Lower lobe of right lung (tissue), 2 donors: ENCODE measurements at regions not wholly inside any gene's neighbourhood (a gene's known extent, or its start where the extent isn't known, plus 50 kb on each side); places are given as distances from the start of the nearest gene placed in this dataset.
"Not testable (repeated sequence)": the region's sequence is repeated elsewhere in the genome, so short reads cannot be mapped to it uniquely, and the experiment has no call there.

ENCODE experiments used
- ATAC-seq, 2 donors: fragments of 200-7000 bp; cut with Tn5 transposase; one replicate each; pipeline ENCODE4 v1.9.1; 2020 to 2022; ENCODE audit warnings: mild to moderate bottlenecking in 2 of 2, moderate library complexity in 2 of 2
- DNase-seq: peaks from one replicate; pipeline ENCODE4 v3.0.0-alpha.2; 2020
- H3K27ac ChIP-seq: fragments of 200-600 bp; one replicate; pipeline ENCODE4 v1.8.0; 2022
- H3K27me3 ChIP-seq: fragments of 200-600 bp; one replicate; pipeline ENCODE4 v1.8.0; 2022; ENCODE audit warnings: low read depth
- H3K36me3 ChIP-seq: fragments of 200-600 bp; one replicate; pipeline ENCODE4 v1.8.0; 2022; ENCODE audit warnings: mild to moderate bottlenecking
- H3K4me1 ChIP-seq: fragments of 200-600 bp; one replicate; pipeline ENCODE4 v1.8.0; 2022
- H3K4me3 ChIP-seq: fragments of 200-600 bp; one replicate; pipeline ENCODE4 v1.8.0; 2022; ENCODE audit warnings: mild to moderate bottlenecking
- H3K9me3 ChIP-seq: fragments of 200-600 bp; one replicate; pipeline ENCODE4 v1.8.0; 2022
- CTCF ChIP-seq: fragments of 200-600 bp; IDR thresholded peaks from one replicate; pipeline ENCODE4 v1.8.0; 2022; ENCODE audit warnings: antibody characterized with exemption, mild to moderate bottlenecking
- intact Hi-C: fragments of 100-400 bp; cut with DNase I; formaldehyde crosslinking; loops from one replicate; pipeline ENCODE4 v1.11.0; 2022
- donor health status: DM: no; HTN: yes; CAD: no; lungs with severe emphysema.

- Histone ChIP-seq H3K36me3 (no peaks in the 10 kb centered on the region), H3K4me3 (no peak overlapping the region), H3K4me1 (no peaks in the 10 kb centered on the region), H3K9me3 (no peaks in the 10 kb centered on the region), H3K27me3 (peaks cover 4% of the 10 kb centered on the region), H3K27ac (no peak overlapping the region)
- no peak for TF ChIP-seq CTCF
- no peak for ATAC-seq
- no peak for DNase-seq
- intact Hi-C loops: no loop called here
Observed at GRCh38 chr19:28697308-28697707, 515.6 kb downstream of the UQCRFS1 start.

GRCh38 chr19:28694812-28695211 is 518.1 kb downstream of the UQCRFS1 start:
- no peak for ATAC-seq
- no peak overlapping the region for H3K27ac ChIP-seq
- no peaks in the 10 kb centered on the region for H3K4me1 ChIP-seq
- H3K9me3 ChIP-seq: no peaks in the 10 kb centered on the region
- TF ChIP-seq CTCF: no peak
- H3K36me3 ChIP-seq: no peaks in the 10 kb centered on the region
- intact Hi-C loops: no loop called here
- no peak overlapping the region for H3K4me3 ChIP-seq
- DNase-seq: no peak
- peaks cover 4% of the 10 kb centered on the region for H3K27me3 ChIP-seq

- Histone ChIP-seq H3K9me3 (no peaks in the 10 kb centered on the region), H3K4me3 (no peak overlapping the region), H3K27ac (no peak overlapping the region), H3K4me1 (no peaks in the 10 kb centered on the region), H3K27me3 (peaks cover 4% of the 10 kb centered on the region), H3K36me3 (no peaks in the 10 kb centered on the region)
- intact Hi-C loops: no loop called here
- TF ChIP-seq CTCF: no peak
- no peak for ATAC-seq
- no peak for DNase-seq
Observed at GRCh38 chr19:28691683-28692082, 521.3 kb downstream of the UQCRFS1 start.

- H3K4me1 ChIP-seq, H3K4me3 ChIP-seq, H3K36me3 ChIP-seq, intact Hi-C loops, DNase-seq, H3K9me3 ChIP-seq, H3K27me3 ChIP-seq, H3K27ac ChIP-seq, ATAC-seq: not testable (repeated sequence)
Observed at GRCh38 chr19:28689464-28689863, 523.5 kb downstream of the UQCRFS1 start.

GRCh38 chr19:28687296-28687695 is 525.7 kb downstream of the UQCRFS1 start:
- no peaks in the 10 kb centered on the region for H3K36me3 ChIP-seq

GRCh38 chr19:28686756-28687155 is 526.2 kb downstream of the UQCRFS1 start:
- no peaks in the 10 kb centered on the region for H3K27me3 ChIP-seq
- intact Hi-C loops: no loop called here
- no peak for ATAC-seq
- no peaks in the 10 kb centered on the region for H3K9me3 ChIP-seq
- H3K27ac ChIP-seq: no peak overlapping the region
- no peak overlapping the region for H3K4me3 ChIP-seq
- no peaks in the 10 kb centered on the region for H3K4me1 ChIP-seq
- no peak for TF ChIP-seq CTCF
- H3K36me3 ChIP-seq: no peaks in the 10 kb centered on the region
- DNase-seq: no peak

More at GRCh38 chr19:28687296-28687695, 525.7 kb downstream of the UQCRFS1 start:
- no peak overlapping the region for H3K27ac ChIP-seq
- no peaks in the 10 kb centered on the region for H3K9me3 ChIP-seq
- H3K27me3 ChIP-seq: no peaks in the 10 kb centered on the region
- H3K4me1 ChIP-seq: no peaks in the 10 kb centered on the region
- no peak for DNase-seq
- ATAC-seq: no peak
- no peak for TF ChIP-seq CTCF
- intact Hi-C loops: no loop called here
- H3K4me3 ChIP-seq: no peak overlapping the region
